ENCODE measurements at regions not wholly inside any gene's neighbourhood (a gene's known extent, or its start where the extent isn't known, plus 50 kb on each side); places are given as distances from the start of the nearest gene placed in this dataset.
"Not testable (repeated sequence)": the region's sequence is repeated elsewhere in the genome, so short reads cannot be mapped to it uniquely, and the experiment has no call there.

GRCh38 chr12:124140944-124141486 is 153.9 kb upstream of the RFLNA start:
- H3K4me3 ChIP-seq (ENCODE audit: low read depth, low read length): no peak overlapping the region
- no peak for DNase-seq (ENCODE audit: low read depth)
- TF ChIP-seq, protein P1, sequence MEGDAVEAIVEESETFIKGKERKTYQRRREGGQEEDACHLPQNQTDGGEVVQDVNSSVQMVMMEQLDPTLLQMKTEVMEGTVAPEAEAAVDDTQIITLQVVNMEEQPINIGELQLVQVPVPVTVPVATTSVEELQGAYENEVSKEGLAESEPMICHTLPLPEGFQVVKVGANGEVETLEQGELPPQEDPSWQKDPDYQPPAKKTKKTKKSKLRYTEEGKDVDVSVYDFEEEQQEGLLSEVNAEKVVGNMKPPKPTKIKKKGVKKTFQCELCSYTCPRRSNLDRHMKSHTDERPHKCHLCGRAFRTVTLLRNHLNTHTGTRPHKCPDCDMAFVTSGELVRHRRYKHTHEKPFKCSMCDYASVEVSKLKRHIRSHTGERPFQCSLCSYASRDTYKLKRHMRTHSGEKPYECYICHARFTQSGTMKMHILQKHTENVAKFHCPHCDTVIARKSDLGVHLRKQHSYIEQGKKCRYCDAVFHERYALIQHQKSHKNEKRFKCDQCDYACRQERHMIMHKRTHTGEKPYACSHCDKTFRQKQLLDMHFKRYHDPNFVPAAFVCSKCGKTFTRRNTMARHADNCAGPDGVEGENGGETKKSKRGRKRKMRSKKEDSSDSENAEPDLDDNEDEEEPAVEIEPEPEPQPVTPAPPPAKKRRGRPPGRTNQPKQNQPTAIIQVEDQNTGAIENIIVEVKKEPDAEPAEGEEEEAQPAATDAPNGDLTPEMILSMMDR (IDR thresholded peaks at IDR 0.05; ENCODE audit: low read depth, low read length, missing control alignments): no peak

DNA sequence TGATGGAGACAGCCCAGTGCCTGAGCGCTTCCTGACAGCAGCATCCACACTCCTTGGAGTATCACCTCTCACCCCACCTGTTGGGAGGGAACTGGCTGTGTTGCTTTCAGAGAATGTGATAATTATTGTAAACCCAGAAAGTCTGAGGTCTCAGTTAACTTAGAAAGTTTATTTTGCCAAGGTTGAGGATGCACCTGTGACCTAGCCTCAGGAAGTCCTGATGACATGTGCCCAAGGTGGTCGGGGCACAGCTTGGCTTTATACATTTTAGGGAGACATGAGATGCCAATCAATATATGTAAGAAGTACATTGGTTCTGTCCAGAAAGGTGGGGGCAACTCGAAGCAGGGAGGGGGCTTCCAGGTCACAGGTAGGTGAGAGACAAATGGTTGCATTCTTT is 153.3 kb upstream of the RFLNA start:
- not testable (repeated sequence) for DNase-seq (ENCODE audit: low read depth); H3K4me3 ChIP-seq (ENCODE audit: low read depth, low read length)

- TF ChIP-seq, protein P1 (IDR thresholded peaks at IDR 0.05; ENCODE audit: low read depth, low read length, missing control alignments): no peak
- DNase-seq (ENCODE audit: low read depth): no peak
- H3K4me3 ChIP-seq (ENCODE audit: low read depth, low read length): no peak overlapping the region
These were observed 152.4 kb upstream of the RFLNA start for GRCh38 chr12:124142395-124143035.

- H3K4me3 ChIP-seq (ENCODE audit: low read depth, low read length): no peak overlapping the region
- DNase-seq (ENCODE audit: low read depth): no peak
- TF ChIP-seq, protein P1 (IDR thresholded peaks at IDR 0.05; ENCODE audit: low read depth, low read length, missing control alignments): no peak
These were observed 151.2 kb upstream of the RFLNA start for GRCh38 chr12:124143726-124144125.

GRCh38 chr12:124144531-124145194 is 150.2 kb upstream of the RFLNA start:
- H3K4me3 ChIP-seq (ENCODE audit: low read depth, low read length): no peak overlapping the region
- no peak for DNase-seq (ENCODE audit: low read depth)
- TF ChIP-seq, protein P1 (IDR thresholded peaks at IDR 0.05; ENCODE audit: low read depth, low read length, missing control alignments): no peak

DNA sequence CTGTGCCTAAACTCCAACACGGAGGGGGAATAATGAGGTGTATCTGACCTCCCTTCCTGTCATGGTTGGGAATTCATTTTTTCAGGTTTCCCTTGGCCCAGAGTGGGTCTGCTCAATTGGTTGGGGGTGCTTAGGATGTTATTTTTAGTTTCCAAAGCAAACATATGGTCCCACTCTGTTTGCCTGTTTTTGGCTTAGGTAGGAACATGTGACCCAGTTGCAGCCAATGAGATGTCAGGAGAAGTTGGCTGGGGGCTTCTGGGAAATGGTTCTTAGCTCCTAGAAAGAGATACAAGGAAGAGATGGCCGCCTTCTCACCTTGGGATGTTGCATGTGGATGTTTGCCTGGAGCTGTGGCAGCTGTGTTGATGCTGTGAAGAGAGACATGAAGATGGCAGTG is 147.9 kb upstream of the RFLNA start:
- DNase-seq (ENCODE audit: low read depth): no peak
- TF ChIP-seq, protein P1 (IDR thresholded peaks at IDR 0.05; ENCODE audit: low read depth, low read length, missing control alignments): no peak

DNA sequence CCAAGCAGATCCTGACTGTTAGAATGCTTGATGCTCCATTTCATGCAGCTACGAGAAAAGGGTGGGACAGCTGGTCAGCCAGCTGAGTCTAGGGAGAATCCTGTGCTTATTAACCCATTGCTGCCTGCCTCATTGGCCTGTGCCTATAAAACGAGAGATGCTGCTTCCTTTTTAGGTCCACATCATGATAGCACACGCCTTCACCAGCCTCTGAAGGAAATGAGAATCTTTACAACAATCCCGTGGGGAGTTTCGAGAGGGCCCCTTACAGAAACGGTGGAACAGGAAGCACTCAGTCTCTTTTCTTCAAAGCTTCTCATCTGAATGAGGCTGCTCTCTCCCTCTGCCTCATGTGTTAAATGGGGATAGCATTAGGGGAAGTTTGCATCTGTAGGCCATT is 147.3 kb upstream of the RFLNA start:
- H3K4me3 ChIP-seq (ENCODE audit: low read depth, low read length): no peak overlapping the region
- TF ChIP-seq, protein P1 (IDR thresholded peaks at IDR 0.05; ENCODE audit: low read depth, low read length, missing control alignments): no peak
- DNase-seq (ENCODE audit: low read depth): peak; percentile 55

More for the DNA sequence above, 147.9 kb upstream of the RFLNA start:
- no peak overlapping the region for H3K4me3 ChIP-seq (ENCODE audit: low read depth, low read length)

All from GM12864 (cell line).